Thoracic aorta (tissue), 2 donors: ENCODE measurements at regions not wholly inside any gene's neighbourhood (a gene's known extent, or its start where the extent isn't known, plus 50 kb on each side); places are given as distances from the start of the nearest gene placed in this dataset.

Source experiments
- ATAC-seq: fragments of 150-250 bp; one replicate; pipeline ENCODE4 v1.8.0; 2017; ENCODE audit warnings: low read depth; ENCODE audit not compliant: insufficient number of reproducible peaks, low FRiP score
- DNase-seq: peaks from one replicate; pipeline ENCODE4 v3.0.0-alpha.2; 2020; ENCODE audit warnings: low spot score
- H3K27ac ChIP-seq, 2 donors: fragments of 200-600 bp; sonication (generic); 1 replicate in 1 of 2; 2 replicates in 1 of 2; pipeline ENCODE4 v1.5.1; 2016; ENCODE audit warnings: mild to moderate bottlenecking in 2 of 2, moderate library complexity in 2 of 2
- H3K27me3 ChIP-seq: fragments of 200-600 bp; sonication (generic); replicated peaks from 2 replicates; pipeline ENCODE4 v1.6.0; 2016; ENCODE audit warnings: mild to moderate bottlenecking; ENCODE audit not compliant: insufficient read depth
- H3K36me3 ChIP-seq: fragments of 200-600 bp; sonication (generic); one replicate; pipeline ENCODE4 v1.5.1; 2016
- H3K4me1 ChIP-seq, 2 donors: fragments of 200-600 bp; sonication (generic); 1 replicate in 1 of 2; 2 replicates in 1 of 2; pipeline versions ENCODE4 v1.5.1 to v1.6.0; 2016; ENCODE audit warnings: low read depth in 2 of 2, mild to moderate bottlenecking in 1 of 2; ENCODE audit not compliant: control insufficient read depth in 1 of 2
- H3K4me3 ChIP-seq: fragments of 200-600 bp; sonication (generic); 2 replicates; pipeline ENCODE4 v1.5.1; 2016; ENCODE audit warnings: mild to moderate bottlenecking
- H3K9me3 ChIP-seq: fragments of 200-600 bp; sonication (generic); 2 replicates; pipeline ENCODE4 v1.5.1; 2016
- TF ChIP-seq, protein P1 (sequence below): fragments of 200-600 bp; sonication (generic); IDR thresholded peaks from one replicate; pipeline ENCODE4 v1.5.1; 2019; ENCODE audit warnings: antibody characterized with exemption

GRCh38 chr5:26572480-26572879 is 465.9 kb downstream of the CDH9 start:
- TF ChIP-seq, protein P1, sequence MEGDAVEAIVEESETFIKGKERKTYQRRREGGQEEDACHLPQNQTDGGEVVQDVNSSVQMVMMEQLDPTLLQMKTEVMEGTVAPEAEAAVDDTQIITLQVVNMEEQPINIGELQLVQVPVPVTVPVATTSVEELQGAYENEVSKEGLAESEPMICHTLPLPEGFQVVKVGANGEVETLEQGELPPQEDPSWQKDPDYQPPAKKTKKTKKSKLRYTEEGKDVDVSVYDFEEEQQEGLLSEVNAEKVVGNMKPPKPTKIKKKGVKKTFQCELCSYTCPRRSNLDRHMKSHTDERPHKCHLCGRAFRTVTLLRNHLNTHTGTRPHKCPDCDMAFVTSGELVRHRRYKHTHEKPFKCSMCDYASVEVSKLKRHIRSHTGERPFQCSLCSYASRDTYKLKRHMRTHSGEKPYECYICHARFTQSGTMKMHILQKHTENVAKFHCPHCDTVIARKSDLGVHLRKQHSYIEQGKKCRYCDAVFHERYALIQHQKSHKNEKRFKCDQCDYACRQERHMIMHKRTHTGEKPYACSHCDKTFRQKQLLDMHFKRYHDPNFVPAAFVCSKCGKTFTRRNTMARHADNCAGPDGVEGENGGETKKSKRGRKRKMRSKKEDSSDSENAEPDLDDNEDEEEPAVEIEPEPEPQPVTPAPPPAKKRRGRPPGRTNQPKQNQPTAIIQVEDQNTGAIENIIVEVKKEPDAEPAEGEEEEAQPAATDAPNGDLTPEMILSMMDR: no peak
- no peak for ATAC-seq
- Histone ChIP-seq H3K27ac (no peak overlapping the region), H3K9me3 (no peaks in the 10 kb centered on the region), H3K36me3 (no peaks in the 10 kb centered on the region), H3K27me3 (no peaks in the 10 kb centered on the region), H3K4me1 (no peaks in the 10 kb centered on the region), H3K4me3 (no peak overlapping the region)
- DNase-seq: no peak

DNA sequence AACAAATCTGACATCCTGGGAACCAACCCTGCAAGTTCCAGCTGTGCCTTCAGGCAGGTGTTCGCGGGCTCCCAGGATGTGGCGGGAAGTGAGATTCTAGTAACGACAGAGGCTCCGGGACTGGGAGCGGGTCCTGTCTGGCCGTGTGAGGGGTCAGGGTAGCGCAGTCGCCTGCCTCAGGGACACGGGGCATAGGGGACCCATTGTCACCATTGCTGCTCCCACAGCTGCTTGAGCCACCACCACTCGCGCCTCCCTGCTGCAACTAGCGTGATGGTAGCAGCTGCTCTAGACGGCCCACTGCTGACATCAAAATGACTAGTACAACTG is 468.5 kb downstream of the CDH9 start:
- ATAC-seq (no peak), DNase-seq (no peak)
- Histone ChIP-seq H3K4me3 (no peak overlapping the region), H3K27me3 (no peaks in the 10 kb centered on the region), H3K4me1 (no peaks in the 10 kb centered on the region), H3K36me3 (no peaks in the 10 kb centered on the region), H3K9me3 (no peaks in the 10 kb centered on the region), H3K27ac (no peak overlapping the region)
- TF ChIP-seq, protein P1: no peak

DNA sequence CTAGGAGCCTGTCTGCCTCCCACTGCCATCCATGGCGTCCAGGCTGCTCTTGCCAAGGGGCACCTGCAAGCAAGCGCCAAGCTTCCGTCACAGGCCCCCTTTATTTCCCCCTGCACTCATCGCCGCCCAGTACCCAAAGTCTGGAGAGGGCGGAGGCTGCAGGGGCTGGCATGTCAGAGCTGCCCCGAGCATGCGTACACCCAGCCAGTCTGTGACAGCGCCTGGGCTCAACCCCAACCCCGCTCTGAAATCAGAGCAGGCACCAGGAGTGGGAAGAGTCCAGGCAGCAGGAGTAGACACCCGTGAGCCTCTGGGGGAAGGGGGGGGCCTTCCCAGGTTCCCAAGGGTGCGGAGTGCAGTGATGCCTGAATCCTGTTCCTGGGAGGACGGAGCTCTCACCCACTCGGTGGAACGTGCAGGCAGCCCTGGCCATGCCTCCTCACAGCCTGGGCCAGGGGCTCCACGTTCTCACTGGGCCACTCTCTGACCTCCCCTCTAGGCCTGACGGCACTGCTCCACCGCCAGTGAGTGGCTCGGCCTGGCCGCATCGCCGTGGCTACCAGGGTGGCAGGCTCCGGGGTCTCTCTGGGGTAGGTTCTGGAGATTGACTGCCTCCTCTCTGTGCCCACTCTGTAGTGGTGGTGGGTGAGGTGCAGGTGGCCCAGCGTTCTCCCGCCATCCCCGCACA is 469.0 kb downstream of the CDH9 start:
- Histone ChIP-seq H3K9me3 (no peaks in the 10 kb centered on the region), H3K27ac (no peak overlapping the region), H3K36me3 (no peaks in the 10 kb centered on the region), H3K4me1 (no peaks in the 10 kb centered on the region), H3K27me3 (no peaks in the 10 kb centered on the region), H3K4me3 (no peak overlapping the region)
- DNase-seq (no peak), ATAC-seq (no peak)
- TF ChIP-seq, protein P1: no peak

DNA sequence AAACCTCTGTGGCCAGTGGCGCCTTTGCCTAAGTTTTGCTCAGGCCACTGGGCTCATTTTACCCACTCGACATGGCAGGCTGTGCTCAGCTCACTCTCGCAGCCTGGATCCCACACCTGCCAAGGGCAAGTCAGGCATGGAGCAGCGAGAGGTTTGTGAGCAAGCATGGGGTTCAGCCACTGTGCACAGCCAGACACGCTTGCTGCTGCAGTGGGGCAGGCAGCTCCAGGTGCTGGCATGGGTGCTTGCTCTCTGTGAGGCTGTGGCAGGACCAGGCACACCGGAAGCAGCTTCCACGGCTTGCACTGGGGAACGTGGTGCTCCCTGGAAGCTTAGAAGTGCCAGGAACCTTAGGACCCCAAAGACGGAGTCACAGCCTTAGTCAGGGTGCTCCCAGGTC is 470.1 kb downstream of the CDH9 start:
- TF ChIP-seq, protein P1: no peak
- H3K27me3 ChIP-seq: no peaks in the 10 kb centered on the region
- DNase-seq (no peak), ATAC-seq (no peak)
- no peaks in the 10 kb centered on the region for H3K4me1 ChIP-seq
- H3K4me3 ChIP-seq: no peak overlapping the region
- no peaks in the 10 kb centered on the region for H3K36me3 ChIP-seq
- H3K9me3 ChIP-seq: no peaks in the 10 kb centered on the region
- H3K27ac ChIP-seq: no peak overlapping the region

DNA sequence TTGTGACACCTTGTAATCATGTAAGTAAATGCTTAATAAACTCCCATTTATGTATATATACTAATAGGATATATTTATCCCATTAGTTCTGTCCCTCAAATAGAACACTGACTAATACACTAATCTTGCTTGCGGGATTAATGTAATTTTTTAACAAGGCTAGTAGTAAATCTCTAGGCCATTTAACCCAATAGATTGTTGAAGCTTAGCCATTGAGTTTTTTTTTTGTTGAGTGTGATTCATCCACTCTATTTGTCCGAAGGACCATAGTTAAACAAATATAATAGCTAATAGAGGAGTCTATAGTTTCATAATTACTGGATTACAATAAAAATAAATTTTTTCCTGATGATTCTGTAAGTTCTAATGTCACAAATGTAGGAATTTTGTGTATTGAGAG is 474.4 kb downstream of the CDH9 start:
- H3K4me3 ChIP-seq: no peak overlapping the region
- H3K36me3 ChIP-seq: no peaks in the 10 kb centered on the region
- no peaks in the 10 kb centered on the region for H3K4me1 ChIP-seq
- H3K27ac ChIP-seq: no peak overlapping the region
- ATAC-seq (no peak), DNase-seq (no peak)
- H3K27me3 ChIP-seq: no peaks in the 10 kb centered on the region
- TF ChIP-seq, protein P1: no peak
- H3K9me3 ChIP-seq: no peaks in the 10 kb centered on the region
